ENCODE measurements at regions not wholly inside any gene's neighbourhood (a gene's known extent, or its start where the extent isn't known, plus 50 kb on each side); places are given as distances from the start of the nearest gene placed in this dataset.

GRCh38 chr22:47556473-47556872, 794.0 kb downstream of the TBC1D22A start:
- no peak for DNase-seq

- DNase-seq = no peak
These were observed 791.0 kb downstream of the TBC1D22A start for GRCh38 chr22:47553436-47553835.

- DNase-seq = no peak
These were observed 790.2 kb downstream of the TBC1D22A start for GRCh38 chr22:47552541-47553205.

GRCh38 chr22:47552024-47552423, 789.6 kb downstream of the TBC1D22A start:
- no peak for DNase-seq

GRCh38 chr22:47551431-47551775, 789.0 kb downstream of the TBC1D22A start:
- no peak for DNase-seq

- no peak for DNase-seq
These were observed 788.3 kb downstream of the TBC1D22A start for GRCh38 chr22:47550524-47551430.

- DNase-seq = no peak
These were observed 787.4 kb downstream of the TBC1D22A start for GRCh38 chr22:47549741-47550340.

- no peak for DNase-seq
These were observed 786.7 kb downstream of the TBC1D22A start for GRCh38 chr22:47548953-47549740.

GRCh38 chr22:47547881-47548650, 785.6 kb downstream of the TBC1D22A start:
- DNase-seq = no peak

- DNase-seq = no peak
These were observed 784.8 kb downstream of the TBC1D22A start for GRCh38 chr22:47547239-47547661.

GRCh38 chr22:47544696-47545095, 782.2 kb downstream of the TBC1D22A start:
- no peak for DNase-seq

- DNase-seq = no peak
These were observed 781.0 kb downstream of the TBC1D22A start for GRCh38 chr22:47543447-47543846.

GRCh38 chr22:47540011-47540410, 777.6 kb downstream of the TBC1D22A start:
- DNase-seq = no peak

GRCh38 chr22:47539374-47539773, 776.9 kb downstream of the TBC1D22A start:
- no peak for DNase-seq

- no peak for DNase-seq
These were observed 773.2 kb downstream of the TBC1D22A start for GRCh38 chr22:47535681-47536080.

GRCh38 chr22:47534804-47535410, 772.5 kb downstream of the TBC1D22A start:
- DNase-seq = no peak

GRCh38 chr22:47533961-47534803, 771.7 kb downstream of the TBC1D22A start:
- DNase-seq = no peak

- DNase-seq = no peak
These were observed 754.6 kb downstream of the TBC1D22A start for GRCh38 chr22:47517062-47517461.

- DNase-seq = no peak
These were observed 753.1 kb downstream of the TBC1D22A start for GRCh38 chr22:47515384-47516125.

GRCh38 chr22:47512617-47513016, 750.2 kb downstream of the TBC1D22A start:
- no peak for DNase-seq

Measured in NCI-H345 (cell line).